Prostate gland (tissue), 2 donors: ENCODE measurements at regions not wholly inside any gene's neighbourhood (a gene's known extent, or its start where the extent isn't known, plus 50 kb on each side); places are given as distances from the start of the nearest gene placed in this dataset.
A peak's percentile ranks its signal among the peaks of the same experiment; 100 is the strongest.

Experiments used
- POLR2AphosphoS5 ChIP-seq: sonication (generic); formaldehyde crosslinking; IDR thresholded peaks from one replicate; pipeline ENCODE4 v1.6.1; 2017; ENCODE audit warnings: antibody characterized with exemption
- TF ChIP-seq, protein P1 (sequence below), 4 experiments: fragments of 200-600 bp in 2 of 4; fragments of 450-650 bp in 2 of 4; sonication (generic) in 2 of 4; IDR thresholded peaks; 1 replicate in 3 of 4; 2 replicates in 1 of 4; pipeline ENCODE4 v1.5.1; 2016 to 2019; ENCODE audit warnings: antibody characterized with exemption in 4 of 4, mild to moderate bottlenecking in 2 of 4, moderate library complexity in 2 of 4

DNA sequence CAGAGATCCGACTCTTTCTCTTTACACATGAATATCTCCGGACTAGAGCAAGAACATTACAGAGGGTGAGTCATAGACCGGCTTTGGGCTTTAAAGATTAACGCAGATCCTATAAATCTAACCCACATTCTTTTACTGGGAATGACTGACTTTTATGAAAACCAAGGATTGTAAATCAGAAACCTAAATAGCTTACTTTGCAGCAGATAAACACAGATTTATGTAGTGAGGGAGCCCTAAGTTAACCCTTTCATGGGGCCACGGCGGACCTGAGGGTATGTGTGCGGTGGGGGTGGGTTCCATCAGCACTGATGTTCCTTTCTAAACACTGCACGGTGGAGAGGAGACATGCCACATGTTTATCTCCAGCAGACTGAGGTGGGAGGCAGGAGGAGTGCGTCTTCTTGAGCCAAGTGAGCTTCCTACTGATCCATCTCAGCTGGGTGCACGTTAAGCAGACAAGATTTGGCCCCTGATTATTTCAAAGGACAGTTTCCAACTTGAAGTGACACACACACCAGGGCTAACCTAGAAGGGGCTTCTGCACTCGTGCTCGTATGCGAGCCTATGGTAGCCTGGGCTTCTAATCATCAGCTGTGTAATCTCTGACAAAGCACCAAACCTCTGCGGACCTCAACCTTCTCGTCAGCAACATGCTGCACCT is 127.6 kb downstream of the WDR11 start:
- TF ChIP-seq, protein P1, sequence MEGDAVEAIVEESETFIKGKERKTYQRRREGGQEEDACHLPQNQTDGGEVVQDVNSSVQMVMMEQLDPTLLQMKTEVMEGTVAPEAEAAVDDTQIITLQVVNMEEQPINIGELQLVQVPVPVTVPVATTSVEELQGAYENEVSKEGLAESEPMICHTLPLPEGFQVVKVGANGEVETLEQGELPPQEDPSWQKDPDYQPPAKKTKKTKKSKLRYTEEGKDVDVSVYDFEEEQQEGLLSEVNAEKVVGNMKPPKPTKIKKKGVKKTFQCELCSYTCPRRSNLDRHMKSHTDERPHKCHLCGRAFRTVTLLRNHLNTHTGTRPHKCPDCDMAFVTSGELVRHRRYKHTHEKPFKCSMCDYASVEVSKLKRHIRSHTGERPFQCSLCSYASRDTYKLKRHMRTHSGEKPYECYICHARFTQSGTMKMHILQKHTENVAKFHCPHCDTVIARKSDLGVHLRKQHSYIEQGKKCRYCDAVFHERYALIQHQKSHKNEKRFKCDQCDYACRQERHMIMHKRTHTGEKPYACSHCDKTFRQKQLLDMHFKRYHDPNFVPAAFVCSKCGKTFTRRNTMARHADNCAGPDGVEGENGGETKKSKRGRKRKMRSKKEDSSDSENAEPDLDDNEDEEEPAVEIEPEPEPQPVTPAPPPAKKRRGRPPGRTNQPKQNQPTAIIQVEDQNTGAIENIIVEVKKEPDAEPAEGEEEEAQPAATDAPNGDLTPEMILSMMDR (IDR thresholded peaks at IDR 0.05) = no peak
- peak; percentile 49 for TF ChIP-seq POLR2AphosphoS5
